ENCODE measurements at regions not wholly inside any gene's neighbourhood (a gene's known extent, or its start where the extent isn't known, plus 50 kb on each side); places are given as distances from the start of the nearest gene placed in this dataset.

DNA sequence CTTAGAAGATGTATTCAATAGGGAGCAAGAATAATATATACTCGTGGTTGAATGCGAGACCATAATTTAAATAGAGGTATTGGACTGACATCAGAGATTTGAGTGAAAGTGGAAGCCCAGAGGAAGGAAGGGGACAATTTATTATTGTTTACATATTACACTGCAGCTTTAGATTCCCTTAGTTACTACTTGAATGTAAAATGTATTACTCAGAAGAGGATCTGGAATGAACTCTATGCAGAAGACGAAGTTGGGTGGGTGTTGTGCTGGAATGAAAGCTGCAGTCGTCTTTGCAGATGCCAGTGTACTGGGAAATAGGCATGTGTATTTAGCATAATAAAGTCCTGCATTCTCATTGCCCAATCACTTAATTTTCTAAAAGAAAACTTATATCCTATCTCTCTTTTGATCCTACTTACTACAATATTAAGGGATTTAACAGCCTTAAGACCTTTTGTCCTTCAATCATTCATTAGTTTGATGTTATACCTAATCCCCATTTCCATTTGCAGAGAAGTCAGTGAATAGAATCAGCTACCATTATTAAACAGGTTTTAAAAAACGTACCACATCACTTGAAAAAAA lies 570.7 kb upstream of the WWC1 start:
- no CpG with 5 or more reads among the region's 5 CpGs for WGBS (ENCODE audit: insufficient coverage, insufficient read length)
- Histone ChIP-seq H3K4me3 (ENCODE audit: low read length) (no peak overlapping the region), H3K4me1 (ENCODE audit: control insufficient read depth, insufficient read depth, low read length) (peaks cover 3% of the 10 kb centered on the region; the same call in 1 of the 2 replicates), H3K27ac (ENCODE audit: low read length) (no peak overlapping the region), H3K36me3 (ENCODE audit: control insufficient read depth, insufficient read depth, low read length) (no peaks in the 10 kb centered on the region), H3K9me3 (ENCODE audit: control insufficient read depth, insufficient read depth, low read length) (no peaks in the 10 kb centered on the region), H3K27me3 (ENCODE audit: control insufficient read depth, insufficient read depth, low read length) (no peaks in the 10 kb centered on the region)
- no peak for DNase-seq (ENCODE audit: low read depth, low spot score)

DNA sequence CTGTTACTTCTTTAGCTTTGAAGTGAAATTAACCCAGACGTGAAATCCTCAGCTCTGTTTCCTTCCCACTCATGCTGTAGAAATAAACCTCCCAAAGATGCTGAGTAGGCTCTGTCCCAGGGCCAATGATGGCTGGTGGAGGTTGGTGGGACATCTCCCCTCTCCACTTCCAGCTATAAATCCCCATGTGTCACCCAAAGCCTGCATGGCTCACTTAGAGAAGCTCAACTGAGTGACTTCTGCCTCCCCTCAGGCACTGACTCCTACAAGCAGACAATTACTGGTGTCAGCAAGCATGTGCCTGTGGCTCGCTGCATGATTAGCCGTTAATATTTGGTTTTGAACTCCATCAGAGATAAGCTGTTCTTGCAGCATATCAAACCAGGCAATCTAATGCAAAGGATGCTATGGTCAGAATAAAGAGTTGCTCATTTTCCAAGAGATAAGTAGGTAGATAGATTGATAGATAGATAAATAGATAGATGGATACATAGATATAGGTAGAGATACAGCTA lies 569.5 kb upstream of the WWC1 start:
- Histone ChIP-seq H3K4me3 (ENCODE audit: low read length) (no peak overlapping the region), H3K27me3 (ENCODE audit: control insufficient read depth, insufficient read depth, low read length) (no peaks in the 10 kb centered on the region), H3K27ac (ENCODE audit: low read length) (no peak overlapping the region), H3K4me1 (ENCODE audit: control insufficient read depth, insufficient read depth, low read length) (peaks cover 4% of the 10 kb centered on the region; the same call in 1 of the 2 replicates), H3K9me3 (ENCODE audit: control insufficient read depth, insufficient read depth, low read length) (no peaks in the 10 kb centered on the region), H3K36me3 (ENCODE audit: control insufficient read depth, insufficient read depth, low read length) (no peaks in the 10 kb centered on the region)
- WGBS (ENCODE audit: insufficient coverage, insufficient read length): no CpG with 5 or more reads among the region's 3 CpGs
- no peak for DNase-seq (ENCODE audit: low read depth, low spot score)

DNA sequence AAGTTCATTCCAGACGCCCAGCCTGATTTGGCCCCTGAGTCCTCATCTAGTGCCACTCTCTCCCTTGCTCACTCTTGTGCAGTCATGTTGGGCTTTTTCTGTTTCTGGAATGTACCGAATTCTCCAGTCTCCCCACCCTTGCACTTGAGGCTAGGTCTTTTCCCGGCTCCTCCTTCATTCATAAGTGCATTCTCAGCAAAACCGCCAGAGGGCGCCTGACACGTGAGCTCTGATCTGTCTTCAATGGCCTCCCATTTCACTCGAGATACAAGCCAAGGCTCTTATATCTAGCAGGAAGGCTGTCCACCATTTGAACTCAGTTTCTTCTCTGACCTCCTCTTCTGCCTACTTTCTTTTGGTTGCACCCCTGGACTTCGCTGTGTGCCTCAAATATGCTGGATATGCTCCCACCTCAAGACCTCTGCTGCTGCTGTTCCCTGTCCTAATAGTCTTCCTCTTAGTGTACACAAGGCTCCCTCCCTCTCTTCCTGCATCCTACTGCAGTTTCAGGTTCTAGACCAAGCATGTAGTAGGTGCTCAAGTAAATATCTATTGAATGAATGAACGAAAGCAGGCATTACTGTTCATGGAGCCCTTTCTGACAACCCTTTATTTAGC lies 568.1 kb upstream of the WWC1 start:
- Histone ChIP-seq H3K9me3 (ENCODE audit: control insufficient read depth, insufficient read depth, low read length) (no peaks in the 10 kb centered on the region), H3K27me3 (ENCODE audit: control insufficient read depth, insufficient read depth, low read length) (no peaks in the 10 kb centered on the region), H3K27ac (ENCODE audit: low read length) (no peak overlapping the region), H3K4me3 (ENCODE audit: low read length) (no peak overlapping the region), H3K4me1 (ENCODE audit: control insufficient read depth, insufficient read depth, low read length) (peaks cover 6% of the 10 kb centered on the region; the same call in 1 of the 2 replicates), H3K36me3 (ENCODE audit: control insufficient read depth, insufficient read depth, low read length) (no peaks in the 10 kb centered on the region)
- WGBS (ENCODE audit: insufficient coverage, insufficient read length): no CpG with 5 or more reads among the region's 9 CpGs
- DNase-seq (ENCODE audit: low read depth, low spot score): peak; percentile 91

DNA sequence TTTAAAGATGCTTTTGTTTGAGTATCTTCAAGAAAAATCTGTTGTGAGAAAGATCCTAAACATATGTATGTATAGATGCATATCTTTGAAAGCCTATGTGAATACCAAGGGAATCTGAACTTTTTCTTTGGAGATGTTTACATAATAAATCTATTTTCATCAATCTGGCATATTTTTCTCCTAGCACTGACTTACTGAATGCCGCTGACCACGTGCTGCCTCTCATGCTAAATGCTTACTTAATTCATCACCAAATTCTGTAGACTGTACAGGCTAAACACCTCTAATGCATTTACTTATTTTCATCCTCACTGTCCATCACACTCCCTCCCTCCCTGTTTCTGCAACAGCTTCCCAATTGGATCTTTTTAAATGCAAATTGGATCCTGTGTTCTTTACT lies 566.2 kb upstream of the WWC1 start:
- no peak overlapping the region for H3K27ac ChIP-seq (ENCODE audit: low read length)
- H3K4me1 ChIP-seq (ENCODE audit: control insufficient read depth, insufficient read depth, low read length): peaks cover 6% of the 10 kb centered on the region; the same call in 1 of the 2 replicates
- H3K9me3 ChIP-seq (ENCODE audit: control insufficient read depth, insufficient read depth, low read length): no peaks in the 10 kb centered on the region
- no CpG with 5 or more reads among the region's 2 CpGs for WGBS (ENCODE audit: insufficient coverage, insufficient read length)
- DNase-seq (ENCODE audit: low read depth, low spot score): no peak
- no peak overlapping the region for H3K4me3 ChIP-seq (ENCODE audit: low read length)
- no peaks in the 10 kb centered on the region for H3K36me3 ChIP-seq (ENCODE audit: control insufficient read depth, insufficient read depth, low read length)
- H3K27me3 ChIP-seq (ENCODE audit: control insufficient read depth, insufficient read depth, low read length): no peaks in the 10 kb centered on the region

DNA sequence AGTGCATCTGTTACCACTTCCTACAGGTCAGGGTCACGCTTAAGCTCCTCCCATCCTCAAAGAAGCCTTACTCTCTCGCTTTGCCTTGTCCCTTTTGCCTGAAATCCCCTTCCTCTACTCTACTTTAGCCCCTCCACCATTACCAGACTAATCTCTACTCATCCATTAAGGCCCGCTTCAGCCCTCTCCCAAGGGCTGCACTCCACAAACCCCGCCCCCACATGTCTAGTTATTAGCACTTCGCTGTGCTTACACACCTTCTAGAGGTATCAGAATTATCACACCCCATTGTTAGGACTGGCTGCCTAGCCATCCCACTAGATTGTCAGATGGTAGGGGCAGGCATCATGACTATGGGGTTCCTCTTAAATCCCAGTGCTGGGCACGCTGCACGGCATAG lies 565.7 kb upstream of the WWC1 start:
- Histone ChIP-seq H3K27me3 (ENCODE audit: control insufficient read depth, insufficient read depth, low read length) (no peaks in the 10 kb centered on the region), H3K4me1 (ENCODE audit: control insufficient read depth, insufficient read depth, low read length) (peaks cover 6% of the 10 kb centered on the region; the same call in 1 of the 2 replicates), H3K4me3 (ENCODE audit: low read length) (no peak overlapping the region), H3K36me3 (ENCODE audit: control insufficient read depth, insufficient read depth, low read length) (no peaks in the 10 kb centered on the region), H3K9me3 (ENCODE audit: control insufficient read depth, insufficient read depth, low read length) (no peaks in the 10 kb centered on the region), H3K27ac (ENCODE audit: low read length) (no peak overlapping the region)
- WGBS (ENCODE audit: insufficient coverage, insufficient read length): no CpG with 5 or more reads among the region's 7 CpGs
- no peak for DNase-seq (ENCODE audit: low read depth, low spot score)

DNA sequence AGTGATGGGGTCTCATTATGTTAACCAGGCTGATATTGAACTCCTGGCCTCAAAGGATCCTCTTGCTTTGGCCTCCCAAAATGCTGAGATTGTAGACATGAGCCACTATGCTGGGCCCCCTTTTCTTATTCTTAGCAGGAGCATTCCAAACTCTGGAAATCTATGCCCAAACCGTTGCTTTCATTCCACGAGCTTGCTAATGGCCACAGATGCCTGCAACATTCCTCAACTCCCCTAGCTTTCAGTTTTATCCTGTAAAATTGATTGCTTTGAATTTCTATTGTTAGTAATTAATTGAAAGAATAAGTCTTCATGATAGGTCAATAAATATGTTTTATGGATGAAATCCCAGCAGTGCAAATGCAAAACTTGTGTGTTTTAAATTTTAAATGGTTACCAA lies 564.8 kb upstream of the WWC1 start:
- Histone ChIP-seq H3K9me3 (ENCODE audit: control insufficient read depth, insufficient read depth, low read length) (no peaks in the 10 kb centered on the region), H3K4me3 (ENCODE audit: low read length) (no peak overlapping the region), H3K4me1 (ENCODE audit: control insufficient read depth, insufficient read depth, low read length) (peaks cover 6% of the 10 kb centered on the region; the same call in 1 of the 2 replicates), H3K27me3 (ENCODE audit: control insufficient read depth, insufficient read depth, low read length) (no peaks in the 10 kb centered on the region), H3K36me3 (ENCODE audit: control insufficient read depth, insufficient read depth, low read length) (no peaks in the 10 kb centered on the region), H3K27ac (ENCODE audit: low read length) (no peak overlapping the region)
- WGBS (ENCODE audit: insufficient coverage, insufficient read length): no CpG with 5 or more reads among the region's 2 CpGs
- DNase-seq (ENCODE audit: low read depth, low spot score): no peak

DNA sequence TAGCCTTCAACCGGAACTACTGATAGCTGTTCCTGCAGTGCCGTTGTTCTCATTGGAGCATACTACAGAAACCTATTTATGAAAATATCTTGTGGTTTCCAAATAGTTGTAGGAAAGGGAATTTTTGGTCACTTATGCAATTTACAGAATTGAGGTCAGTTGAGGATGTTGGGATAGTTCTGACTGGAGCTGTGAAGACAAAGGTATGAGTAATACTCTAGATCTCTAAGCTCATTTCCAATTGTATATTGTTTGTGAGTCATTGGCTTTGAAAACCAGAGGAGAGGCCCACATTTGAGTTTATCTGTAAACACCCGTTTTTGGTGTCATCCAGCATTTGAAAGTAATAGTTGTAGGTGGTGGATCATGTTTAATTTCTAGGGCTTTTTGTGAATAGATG lies 561.3 kb upstream of the WWC1 start:
- H3K4me3 ChIP-seq (ENCODE audit: low read length): no peak overlapping the region
- peaks cover 6% of the 10 kb centered on the region; the same call in 1 of the 2 replicates for H3K4me1 ChIP-seq (ENCODE audit: control insufficient read depth, insufficient read depth, low read length)
- no CpG with 5 or more reads among the region's 3 CpGs for WGBS (ENCODE audit: insufficient coverage, insufficient read length)
- H3K36me3 ChIP-seq (ENCODE audit: control insufficient read depth, insufficient read depth, low read length): no peaks in the 10 kb centered on the region
- H3K27ac ChIP-seq (ENCODE audit: low read length): no peak overlapping the region
- H3K9me3 ChIP-seq (ENCODE audit: control insufficient read depth, insufficient read depth, low read length): no peaks in the 10 kb centered on the region
- DNase-seq (ENCODE audit: low read depth, low spot score): no peak
- H3K27me3 ChIP-seq (ENCODE audit: control insufficient read depth, insufficient read depth, low read length): no peaks in the 10 kb centered on the region

DNA sequence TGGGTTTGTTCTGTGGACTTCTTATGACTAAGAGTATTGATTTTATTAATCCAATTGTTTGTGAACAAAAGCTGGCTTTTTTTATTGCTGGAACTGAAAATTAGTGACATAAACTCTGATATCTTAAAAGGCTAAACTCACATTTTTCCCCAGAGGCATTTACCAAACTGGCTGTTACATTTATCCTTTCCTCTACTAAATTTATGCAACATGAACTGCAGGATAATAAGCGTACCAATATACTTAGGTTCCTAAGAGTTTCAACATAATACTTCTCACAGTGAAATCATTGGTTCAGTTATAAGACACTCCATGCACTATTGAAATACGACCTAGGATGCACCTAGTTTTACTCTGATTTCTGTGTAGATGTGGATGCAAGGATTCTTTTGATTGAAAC lies 560.8 kb upstream of the WWC1 start:
- H3K27me3 ChIP-seq (ENCODE audit: control insufficient read depth, insufficient read depth, low read length): no peaks in the 10 kb centered on the region
- peaks cover 4% of the 10 kb centered on the region; the same call in 1 of the 2 replicates for H3K4me1 ChIP-seq (ENCODE audit: control insufficient read depth, insufficient read depth, low read length)
- no peaks in the 10 kb centered on the region for H3K36me3 ChIP-seq (ENCODE audit: control insufficient read depth, insufficient read depth, low read length)
- WGBS (ENCODE audit: insufficient coverage, insufficient read length): no CpG with 5 or more reads among the region's 2 CpGs
- no peak overlapping the region for H3K27ac ChIP-seq (ENCODE audit: low read length)
- no peaks in the 10 kb centered on the region for H3K9me3 ChIP-seq (ENCODE audit: control insufficient read depth, insufficient read depth, low read length)
- no peak for DNase-seq (ENCODE audit: low read depth, low spot score)
- no peak overlapping the region for H3K4me3 ChIP-seq (ENCODE audit: low read length)

DNA sequence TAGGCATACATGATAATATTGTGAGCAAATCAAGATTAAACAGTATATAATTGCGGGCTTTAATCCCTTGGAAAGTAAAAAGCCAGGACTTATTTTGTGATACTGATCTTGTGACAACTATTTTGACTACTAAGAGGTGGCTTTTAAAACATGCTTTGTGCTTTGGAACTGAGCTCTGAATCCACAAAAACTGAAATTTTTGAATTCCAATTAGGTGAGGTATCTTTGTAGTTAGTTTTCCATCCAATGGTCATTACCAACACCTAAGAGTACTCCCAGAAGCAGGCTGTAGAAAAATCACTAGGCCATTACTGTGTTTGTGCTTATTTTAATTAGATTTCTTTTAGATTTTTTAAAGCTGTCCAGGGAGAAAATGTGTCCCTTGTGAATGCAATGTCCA lies 559.5 kb upstream of the WWC1 start:
- Histone ChIP-seq H3K9me3 (ENCODE audit: control insufficient read depth, insufficient read depth, low read length) (no peaks in the 10 kb centered on the region), H3K36me3 (ENCODE audit: control insufficient read depth, insufficient read depth, low read length) (no peaks in the 10 kb centered on the region), H3K27ac (ENCODE audit: low read length) (no peak overlapping the region), H3K4me3 (ENCODE audit: low read length) (no peak overlapping the region), H3K27me3 (ENCODE audit: control insufficient read depth, insufficient read depth, low read length) (no peaks in the 10 kb centered on the region), H3K4me1 (ENCODE audit: control insufficient read depth, insufficient read depth, low read length) (peaks cover 3% of the 10 kb centered on the region; the same call in 1 of the 2 replicates)
- WGBS (ENCODE audit: insufficient coverage, insufficient read length): no CpG with 5 or more reads among the region's 1 CpG
- no peak for DNase-seq (ENCODE audit: low read depth, low spot score)

DNA sequence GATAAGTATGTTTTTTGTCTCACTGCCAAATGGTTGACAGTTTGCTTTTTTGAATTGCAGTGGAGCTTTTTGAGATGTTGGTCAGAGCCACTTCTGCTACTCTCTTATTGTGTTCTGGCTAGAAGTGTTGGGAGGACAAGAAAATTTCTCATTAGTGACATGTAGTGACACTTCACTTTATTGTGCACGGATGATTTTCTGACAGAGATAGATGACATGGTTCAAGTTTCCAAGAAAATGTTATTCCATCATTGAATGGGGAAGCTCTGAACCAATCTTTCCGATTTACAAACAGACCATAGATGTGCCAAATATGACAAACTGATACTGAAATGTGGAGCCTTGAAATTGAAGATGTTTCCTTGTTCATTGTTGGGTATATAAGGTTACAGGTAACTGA lies 558.9 kb upstream of the WWC1 start:
- no CpG with 5 or more reads among the region's 2 CpGs for WGBS (ENCODE audit: insufficient coverage, insufficient read length)
- H3K9me3 ChIP-seq (ENCODE audit: control insufficient read depth, insufficient read depth, low read length): no peaks in the 10 kb centered on the region
- no peaks in the 10 kb centered on the region for H3K36me3 ChIP-seq (ENCODE audit: control insufficient read depth, insufficient read depth, low read length)
- H3K4me3 ChIP-seq (ENCODE audit: low read length): no peak overlapping the region
- no peak for DNase-seq (ENCODE audit: low read depth, low spot score)
- peaks cover 3% of the 10 kb centered on the region; the same call in 1 of the 2 replicates for H3K4me1 ChIP-seq (ENCODE audit: control insufficient read depth, insufficient read depth, low read length)
- H3K27me3 ChIP-seq (ENCODE audit: control insufficient read depth, insufficient read depth, low read length): no peaks in the 10 kb centered on the region
- H3K27ac ChIP-seq (ENCODE audit: low read length): no peak overlapping the region

DNA sequence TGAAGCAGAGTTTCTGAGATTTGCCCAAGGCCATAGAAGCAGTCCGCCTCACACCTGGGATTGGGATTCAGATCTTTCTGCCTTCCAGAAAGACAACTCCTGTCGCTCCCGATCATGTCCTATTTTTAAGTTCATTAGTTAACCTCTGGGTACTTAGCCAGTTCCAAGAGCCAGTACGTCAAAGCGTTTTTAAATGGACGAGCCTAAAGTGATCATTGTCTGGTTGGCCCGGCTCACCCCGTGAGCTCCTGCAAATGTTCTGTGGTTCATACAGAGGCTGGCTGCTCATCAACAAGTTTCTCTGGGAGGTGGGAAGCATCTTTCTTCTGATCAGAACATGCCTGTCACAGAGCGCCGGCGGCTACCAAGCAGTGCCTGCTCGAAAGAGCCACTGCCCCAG lies 554.5 kb upstream of the WWC1 start:
- no CpG with 5 or more reads among the region's 12 CpGs for WGBS (ENCODE audit: insufficient coverage, insufficient read length)

More for the DNA sequence above, 554.5 kb upstream of the WWC1 start:
- Histone ChIP-seq H3K4me3 (ENCODE audit: low read length) (no peak overlapping the region), H3K27me3 (ENCODE audit: control insufficient read depth, insufficient read depth, low read length) (no peaks in the 10 kb centered on the region), H3K4me1 (ENCODE audit: control insufficient read depth, insufficient read depth, low read length) (peaks cover 2% of the 10 kb centered on the region; the same call in 1 of the 2 replicates), H3K27ac (ENCODE audit: low read length) (no peak overlapping the region), H3K36me3 (ENCODE audit: control insufficient read depth, insufficient read depth, low read length) (no peaks in the 10 kb centered on the region), H3K9me3 (ENCODE audit: control insufficient read depth, insufficient read depth, low read length) (no peaks in the 10 kb centered on the region)
- DNase-seq (ENCODE audit: low read depth, low spot score): no peak
